ENCODE measurements at regions not wholly inside any gene's neighbourhood (a gene's known extent, or its start where the extent isn't known, plus 50 kb on each side); places are given as distances from the start of the nearest gene placed in this dataset.
"Not testable (repeated sequence)": the region's sequence is repeated elsewhere in the genome, so short reads cannot be mapped to it uniquely, and the experiment has no call there.

GRCh38 chr2:192515937-192516336, 321.2 kb upstream of the TMEFF2 start:
- POLR2A ChIA-PET: no interaction called here
- no TSS peak for BruUV-seq (replicated peaks)
- no peaks in the 10 kb centered on the region for H3K36me3 Mint-ChIP-seq (ENCODE audit: insufficient read depth, unreplicated experiment)
- no peak for TF ChIP-seq CTCF (IDR thresholded peaks at IDR 0.05; ENCODE audit: unreplicated experiment)
- H3K9me3 Mint-ChIP-seq (ENCODE audit: unreplicated experiment): no peaks in the 10 kb centered on the region
- intact Hi-C loops (cut with micrococcal nuclease): no loop called here
- H3K4me1 Mint-ChIP-seq (ENCODE audit: insufficient read depth, unreplicated experiment): no peaks in the 10 kb centered on the region
- CTCF ChIA-PET: interaction anchor here (0.5 kb wide), 1 partner anchor 28 kb away, joined by 3 read pairs; no protein-coding TSS in a partner anchor
- no peak overlapping the region for H3K4me3 Mint-ChIP-seq (ENCODE audit: unreplicated experiment)
- DNase-seq (ENCODE audit: unreplicated experiment): no peak
- H3K27me3 Mint-ChIP-seq (ENCODE audit: insufficient read depth, unreplicated experiment): no peaks in the 10 kb centered on the region
- H3K27ac Mint-ChIP-seq (ENCODE audit: low read depth, unreplicated experiment): no peak overlapping the region

- Mint-ChIP-seq H3K36me3 (ENCODE audit: insufficient read depth, unreplicated experiment) (no peaks in the 10 kb centered on the region), H3K27me3 (ENCODE audit: insufficient read depth, unreplicated experiment) (no peaks in the 10 kb centered on the region), H3K9me3 (ENCODE audit: unreplicated experiment) (no peaks in the 10 kb centered on the region), H3K27ac (ENCODE audit: low read depth, unreplicated experiment) (no peak overlapping the region), H3K4me3 (ENCODE audit: unreplicated experiment) (no peak overlapping the region), H3K4me1 (ENCODE audit: insufficient read depth, unreplicated experiment) (no peaks in the 10 kb centered on the region)
- TF ChIP-seq CTCF (IDR thresholded peaks at IDR 0.05; ENCODE audit: unreplicated experiment): no peak
- intact Hi-C loops (cut with micrococcal nuclease): no loop called here
- DNase-seq (ENCODE audit: unreplicated experiment): no peak
- no TSS peak for BruUV-seq (replicated peaks)
- ChIA-PET POLR2A (interaction anchor here (0.7 kb wide), 1 partner anchor 126 kb away, joined by 3 read pairs; no protein-coding TSS in a partner anchor), CTCF (interaction anchor here (0.5 kb wide), 1 partner anchor 228 kb away, joined by 3 read pairs; no protein-coding TSS in a partner anchor)
Measured at GRCh38 chr2:192513575-192513974, 318.8 kb upstream of the TMEFF2 start.

GRCh38 chr2:192507836-192508450, 313.2 kb upstream of the TMEFF2 start:
- BruUV-seq (replicated peaks); CTCF ChIA-PET; H3K4me3 Mint-ChIP-seq (ENCODE audit: unreplicated experiment); intact Hi-C loops (cut with micrococcal nuclease); H3K27ac Mint-ChIP-seq (ENCODE audit: low read depth, unreplicated experiment); H3K27me3 Mint-ChIP-seq (ENCODE audit: insufficient read depth, unreplicated experiment); DNase-seq (ENCODE audit: unreplicated experiment); H3K36me3 Mint-ChIP-seq (ENCODE audit: insufficient read depth, unreplicated experiment): not testable (repeated sequence)
- Mint-ChIP-seq H3K9me3 (ENCODE audit: unreplicated experiment) (peaks cover 13% of the 10 kb centered on the region), H3K4me1 (ENCODE audit: insufficient read depth, unreplicated experiment) (peaks cover 11% of the 10 kb centered on the region)
- POLR2A ChIA-PET: interaction anchor here (0.6 kb wide), 1 partner anchor 441 kb away, joined by 4 read pairs; no protein-coding TSS in a partner anchor

GRCh38 chr2:192500550-192501200, 305.9 kb upstream of the TMEFF2 start:
- Mint-ChIP-seq H3K27ac (ENCODE audit: low read depth, unreplicated experiment) (no peak overlapping the region), H3K27me3 (ENCODE audit: insufficient read depth, unreplicated experiment) (no peaks in the 10 kb centered on the region), H3K4me1 (ENCODE audit: insufficient read depth, unreplicated experiment) (peaks cover 13% of the 10 kb centered on the region), H3K36me3 (ENCODE audit: insufficient read depth, unreplicated experiment) (no peaks in the 10 kb centered on the region), H3K4me3 (ENCODE audit: unreplicated experiment) (no peak overlapping the region), H3K9me3 (ENCODE audit: unreplicated experiment) (no peaks in the 10 kb centered on the region)
- no TSS peak for BruUV-seq (replicated peaks)
- ChIA-PET CTCF (interaction anchor here (0.6 kb wide), 1 partner anchor 310 kb away, joined by 3 read pairs; no protein-coding TSS in a partner anchor), POLR2A (interaction anchor here (1.0 to 1.6 kb wide), 5 partner anchors 11 to 85 kb away, joined by 3 to 4 read pairs (median 3); no protein-coding TSS in a partner anchor)
- DNase-seq (ENCODE audit: unreplicated experiment): peak; percentile 96
- intact Hi-C loops (cut with micrococcal nuclease): no loop called here
- no peak for TF ChIP-seq CTCF (IDR thresholded peaks at IDR 0.05; ENCODE audit: unreplicated experiment)
